NCI-H2107 (cell line): ENCODE measurements at regions not wholly inside any gene's neighbourhood (a gene's known extent, or its start where the extent isn't known, plus 50 kb on each side); places are given as distances from the start of the nearest gene placed in this dataset.

ENCODE experiments used
- DNase-seq: peaks from one replicate; lab custom pipeline; 2025; lab: John Stamatoyannopoulos, UW

DNA sequence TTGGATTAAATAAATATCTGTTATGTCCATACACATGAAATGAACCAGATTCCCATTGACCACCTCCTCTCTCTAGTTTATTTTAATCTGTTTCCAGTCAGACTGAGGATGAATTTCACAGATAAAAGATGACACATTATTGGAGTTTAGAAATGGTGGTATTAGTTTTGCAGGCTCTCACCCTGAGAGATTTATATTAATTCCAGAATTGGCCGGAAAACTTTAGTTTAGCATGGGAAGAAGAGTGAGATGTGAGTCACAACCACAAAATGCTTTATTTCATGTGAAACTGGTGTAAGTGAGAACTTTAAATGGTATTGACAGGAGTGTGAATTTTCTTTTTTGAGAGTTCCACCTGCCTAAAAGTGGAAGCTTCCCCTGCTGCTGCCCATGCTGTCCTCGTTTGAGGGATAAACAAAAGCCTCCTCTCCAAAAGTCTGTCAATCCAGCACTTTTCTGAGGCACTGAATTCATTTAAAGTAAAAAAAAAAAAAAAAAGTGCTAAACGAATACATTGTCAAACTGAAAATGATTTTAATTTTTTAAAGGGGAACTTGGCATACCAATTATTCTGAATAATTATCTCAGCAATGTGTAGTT is 65.1 kb upstream of the EPHA3 start:
- no peak for DNase-seq

DNA sequence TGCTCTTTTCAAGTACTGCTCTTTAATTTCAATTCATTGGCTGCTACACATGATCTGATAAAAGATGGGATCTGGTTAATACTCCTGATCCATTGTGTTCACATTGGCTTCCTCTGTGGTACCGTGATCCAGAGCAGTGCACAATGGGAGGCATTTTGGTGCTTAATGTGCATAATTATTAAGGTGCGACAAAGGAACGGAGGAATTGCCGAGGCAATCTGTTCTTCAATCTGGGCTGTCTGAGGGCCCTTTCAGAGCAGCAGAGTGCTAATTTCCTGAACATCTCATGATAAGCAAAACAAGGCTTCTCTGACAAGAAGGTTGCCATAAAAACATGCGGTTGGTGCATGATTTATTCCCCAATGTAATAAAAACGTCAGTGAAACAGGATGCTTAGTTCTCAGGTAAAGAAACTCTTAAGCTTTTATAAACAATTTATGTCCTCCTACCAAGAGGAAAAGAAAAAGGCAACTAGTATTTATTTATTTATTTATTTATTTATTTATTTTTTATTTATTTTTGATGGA is 64.0 kb upstream of the EPHA3 start:
- DNase-seq: no peak

DNA sequence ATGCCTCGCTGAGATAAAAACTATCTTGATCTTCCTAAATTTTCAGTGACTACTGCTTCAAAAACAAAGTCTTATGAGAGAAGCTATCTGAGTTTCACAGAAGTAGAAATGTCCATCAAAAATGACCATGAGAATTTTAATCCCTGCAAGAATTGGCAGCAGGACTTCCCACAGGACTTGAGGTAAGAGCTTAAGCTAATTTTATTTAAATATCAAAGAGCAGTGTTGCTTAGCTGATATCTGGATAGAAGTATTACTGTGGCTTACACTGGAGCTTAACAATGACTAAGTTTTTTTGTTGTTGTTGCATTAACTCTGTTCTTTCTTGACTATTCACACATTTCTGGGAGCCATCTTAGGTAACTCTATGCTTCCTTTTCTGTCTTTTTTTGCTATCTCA is 60.8 kb upstream of the EPHA3 start:
- DNase-seq: no peak

DNA sequence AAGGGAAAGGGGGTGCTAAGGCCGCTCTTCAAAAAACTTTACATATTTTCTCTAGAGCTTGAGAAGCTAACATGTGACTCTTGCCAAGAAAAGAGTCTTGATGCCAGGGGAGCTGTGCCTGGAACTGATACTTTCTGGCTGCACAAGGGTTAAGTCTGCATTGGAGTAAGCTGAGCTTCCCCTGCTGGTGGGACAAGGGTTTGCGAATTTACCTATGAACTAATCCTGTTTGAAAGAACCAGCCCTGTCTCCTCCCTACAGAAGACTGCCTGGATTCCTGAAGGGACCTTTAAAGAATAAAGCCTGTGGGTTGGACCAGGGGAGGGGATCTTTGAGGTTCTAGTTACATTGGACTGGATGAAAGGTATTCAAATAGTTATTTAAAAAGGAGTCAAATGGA is 58.3 kb upstream of the EPHA3 start:
- DNase-seq: no peak

DNA sequence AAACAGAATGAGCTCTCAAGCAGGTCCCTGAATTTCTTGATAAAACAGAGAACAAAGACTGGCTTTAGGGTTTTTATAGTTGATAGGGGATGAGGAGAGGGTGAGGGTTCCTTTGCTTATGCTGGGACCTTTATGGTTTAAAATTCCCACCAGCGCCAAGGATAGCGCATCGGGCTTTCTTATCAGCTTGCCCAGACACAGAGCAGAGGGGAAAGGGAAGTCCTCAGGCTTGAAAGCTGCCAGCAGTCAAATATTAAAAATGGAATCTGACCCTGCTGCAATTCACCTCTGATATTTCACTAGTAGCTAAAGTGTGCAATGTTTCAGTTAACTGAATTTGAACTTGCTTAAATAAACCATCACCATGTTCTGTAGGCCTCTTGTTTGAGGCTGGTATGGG is 55.0 kb upstream of the EPHA3 start:
- DNase-seq: no peak

DNA sequence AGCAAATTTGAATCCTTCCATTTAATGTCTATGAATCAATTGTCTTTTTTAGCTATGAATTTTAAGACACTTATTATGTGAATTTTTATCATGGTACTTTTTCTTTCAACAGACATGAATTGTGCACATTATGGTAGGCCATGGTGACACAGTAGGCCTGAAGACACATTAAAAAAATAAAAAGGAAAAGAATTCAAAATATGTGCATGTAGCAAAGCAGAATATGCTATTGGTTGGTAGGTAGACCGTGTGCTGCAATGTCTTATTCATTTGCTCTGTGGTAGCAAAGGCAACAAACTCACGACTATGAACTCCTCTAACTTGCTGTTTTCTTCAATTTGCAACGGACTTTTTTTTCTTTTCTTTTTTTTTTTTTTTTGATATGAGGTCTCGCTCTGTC is 50.0 kb upstream of the EPHA3 start:
- no peak for DNase-seq
